ENCODE measurements at regions not wholly inside any gene's neighbourhood (a gene's known extent, or its start where the extent isn't known, plus 50 kb on each side); places are given as distances from the start of the nearest gene placed in this dataset.
A peak's percentile ranks its signal among the peaks of the same experiment; 100 is the strongest.

GRCh38 chr10:78915190-78915518, 153.6 kb upstream of the ZMIZ1 start:
- TF ChIP-seq, protein P1, sequence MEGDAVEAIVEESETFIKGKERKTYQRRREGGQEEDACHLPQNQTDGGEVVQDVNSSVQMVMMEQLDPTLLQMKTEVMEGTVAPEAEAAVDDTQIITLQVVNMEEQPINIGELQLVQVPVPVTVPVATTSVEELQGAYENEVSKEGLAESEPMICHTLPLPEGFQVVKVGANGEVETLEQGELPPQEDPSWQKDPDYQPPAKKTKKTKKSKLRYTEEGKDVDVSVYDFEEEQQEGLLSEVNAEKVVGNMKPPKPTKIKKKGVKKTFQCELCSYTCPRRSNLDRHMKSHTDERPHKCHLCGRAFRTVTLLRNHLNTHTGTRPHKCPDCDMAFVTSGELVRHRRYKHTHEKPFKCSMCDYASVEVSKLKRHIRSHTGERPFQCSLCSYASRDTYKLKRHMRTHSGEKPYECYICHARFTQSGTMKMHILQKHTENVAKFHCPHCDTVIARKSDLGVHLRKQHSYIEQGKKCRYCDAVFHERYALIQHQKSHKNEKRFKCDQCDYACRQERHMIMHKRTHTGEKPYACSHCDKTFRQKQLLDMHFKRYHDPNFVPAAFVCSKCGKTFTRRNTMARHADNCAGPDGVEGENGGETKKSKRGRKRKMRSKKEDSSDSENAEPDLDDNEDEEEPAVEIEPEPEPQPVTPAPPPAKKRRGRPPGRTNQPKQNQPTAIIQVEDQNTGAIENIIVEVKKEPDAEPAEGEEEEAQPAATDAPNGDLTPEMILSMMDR (IDR thresholded peaks at IDR 0.05), result no peak
- no peak for TF ChIP-seq EP300 (IDR thresholded peaks at IDR 0.05)
- TF ChIP-seq POLR2A (IDR thresholded peaks at IDR 0.05), result no peak
- WGBS, 3 donors, result 55 to 69% (median 63%) methylated on average over 4 of the region's 4 CpGs

DNA sequence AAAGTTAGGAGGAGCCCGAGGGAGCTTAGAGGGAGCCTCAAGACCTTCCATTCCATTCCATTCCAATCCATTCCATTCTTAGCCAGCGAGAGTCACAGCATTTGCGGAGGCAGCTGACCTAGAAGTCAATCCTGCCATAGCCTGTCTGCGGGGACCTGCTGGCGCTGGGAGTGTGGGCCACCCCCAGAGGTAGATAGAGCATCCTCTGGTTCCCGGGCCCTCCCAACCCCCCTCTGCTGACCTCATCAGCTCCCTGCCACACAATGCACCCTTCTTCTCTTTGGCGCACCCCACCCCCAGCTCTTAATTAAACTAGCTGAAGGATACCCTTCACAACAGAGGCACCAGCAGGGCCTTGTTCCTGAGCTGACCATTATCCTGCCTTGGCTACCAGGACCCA, 152.5 kb upstream of the ZMIZ1 start:
- Histone ChIP-seq H3K4me3 (no peak overlapping the region), H3K4me1 (ENCODE audit: insufficient read depth) (no peaks in the 10 kb centered on the region), H3K27me3 (no peaks in the 10 kb centered on the region), H3K27ac (no peak overlapping the region), H3K9me3 (no peaks in the 10 kb centered on the region), H3K36me3 (no peaks in the 10 kb centered on the region)
- intact Hi-C loops (cut with DNase I), result no loop called here
- no peak for TF ChIP-seq POLR2A (IDR thresholded peaks at IDR 0.05)
- TF ChIP-seq, protein P1 (IDR thresholded peaks at IDR 0.05), result no peak
- no peak for TF ChIP-seq EP300 (IDR thresholded peaks at IDR 0.05)
- DNase-seq, result peak in 1 of 5 donors; percentile 11
- 83 to 88% (median 85%) methylated on average over 7 of the region's 7 CpGs for WGBS, 3 donors

More at GRCh38 chr10:78915190-78915518, 153.6 kb upstream of the ZMIZ1 start:
- intact Hi-C loops (cut with DNase I), result no loop called here
- H3K27ac ChIP-seq, result no peak overlapping the region
- peak in 1 of 5 donors; percentile 3 for DNase-seq
- no peaks in the 10 kb centered on the region for H3K4me1 ChIP-seq (ENCODE audit: insufficient read depth)
- no peak overlapping the region for H3K4me3 ChIP-seq
- H3K27me3 ChIP-seq, result no peaks in the 10 kb centered on the region
- no peaks in the 10 kb centered on the region for H3K9me3 ChIP-seq
- no peaks in the 10 kb centered on the region for H3K36me3 ChIP-seq

- TF ChIP-seq POLR2A (IDR thresholded peaks at IDR 0.05), result no peak
- TF ChIP-seq, protein P1 (IDR thresholded peaks at IDR 0.05), result no peak
- TF ChIP-seq EP300 (IDR thresholded peaks at IDR 0.05), result no peak
- 87 to 88% (median 87%) methylated on average over 7 of the region's 7 CpGs for WGBS, 3 donors
- no peaks in the 10 kb centered on the region for H3K36me3 ChIP-seq
- H3K9me3 ChIP-seq, result no peaks in the 10 kb centered on the region
- H3K4me3 ChIP-seq, result no peak overlapping the region
- no peaks in the 10 kb centered on the region for H3K27me3 ChIP-seq
- intact Hi-C loops (cut with DNase I), result no loop called here
- no peak overlapping the region for H3K27ac ChIP-seq
- peak in 1 of 5 donors; percentile 2 for DNase-seq
- no peaks in the 10 kb centered on the region for H3K4me1 ChIP-seq (ENCODE audit: insufficient read depth)
Measured at GRCh38 chr10:78919181-78919966, 149.4 kb upstream of the ZMIZ1 start.

DNA sequence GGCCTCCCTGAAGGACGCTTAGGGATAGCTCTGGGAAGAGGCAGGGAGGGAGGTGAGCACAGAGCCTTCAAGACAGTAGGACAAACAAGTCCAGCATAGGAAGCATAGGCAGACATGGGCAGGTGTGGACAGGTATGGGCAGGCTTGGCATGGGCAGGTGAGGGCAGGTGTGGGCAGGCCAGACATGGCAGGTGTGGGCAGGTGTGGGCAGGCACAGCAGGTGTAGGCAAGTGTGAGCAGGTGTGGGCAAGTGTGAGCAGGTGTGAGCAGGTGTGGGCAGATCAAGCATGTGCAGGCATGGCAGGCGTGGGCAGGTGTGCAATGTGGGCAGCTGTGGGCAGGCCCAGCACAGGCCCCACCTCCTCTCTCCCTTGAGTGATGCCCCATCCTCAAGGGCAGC, 148.8 kb upstream of the ZMIZ1 start:
- H3K4me3 ChIP-seq, result no peak overlapping the region
- H3K4me1 ChIP-seq (ENCODE audit: insufficient read depth), result no peaks in the 10 kb centered on the region
- no peaks in the 10 kb centered on the region for H3K9me3 ChIP-seq
- H3K36me3 ChIP-seq, result no peaks in the 10 kb centered on the region
- TF ChIP-seq POLR2A (IDR thresholded peaks at IDR 0.05) (no peak), EP300 (IDR thresholded peaks at IDR 0.05) (no peak)
- TF ChIP-seq, protein P1 (IDR thresholded peaks at IDR 0.05), result no peak
- intact Hi-C loops (cut with DNase I), result no loop called here
- WGBS, 3 donors, result 93 to 97% (median 97%) methylated on average over 2 of the region's 2 CpGs
- H3K27ac ChIP-seq, result no peak overlapping the region
- H3K27me3 ChIP-seq, result no peaks in the 10 kb centered on the region
- peak in 1 of 5 donors; percentile 8 for DNase-seq
